Fibroblast of villous mesenchyme (primary cell): ENCODE measurements at regions not wholly inside any gene's neighbourhood (a gene's known extent, or its start where the extent isn't known, plus 50 kb on each side); places are given as distances from the start of the nearest gene placed in this dataset.

Experiments
- DNase-seq: peaks from one replicate; pipeline ENCODE4 v3.0.0-alpha.2; 2010; ENCODE audit warnings: low read depth
- H3K4me3 ChIP-seq: 2 replicates; pipeline ENCODE4 v1.5.1; 2011; ENCODE audit warnings: low read depth, mild to moderate bottlenecking, low read length
- TF ChIP-seq, protein P1 (sequence below): IDR thresholded peaks from 2 replicates; pipeline ENCODE4 v1.5.1; 2012; ENCODE audit warnings: low read depth, mild to moderate bottlenecking, low read length; ENCODE audit not compliant: insufficient read depth

- DNase-seq: no peak
- TF ChIP-seq, protein P1, sequence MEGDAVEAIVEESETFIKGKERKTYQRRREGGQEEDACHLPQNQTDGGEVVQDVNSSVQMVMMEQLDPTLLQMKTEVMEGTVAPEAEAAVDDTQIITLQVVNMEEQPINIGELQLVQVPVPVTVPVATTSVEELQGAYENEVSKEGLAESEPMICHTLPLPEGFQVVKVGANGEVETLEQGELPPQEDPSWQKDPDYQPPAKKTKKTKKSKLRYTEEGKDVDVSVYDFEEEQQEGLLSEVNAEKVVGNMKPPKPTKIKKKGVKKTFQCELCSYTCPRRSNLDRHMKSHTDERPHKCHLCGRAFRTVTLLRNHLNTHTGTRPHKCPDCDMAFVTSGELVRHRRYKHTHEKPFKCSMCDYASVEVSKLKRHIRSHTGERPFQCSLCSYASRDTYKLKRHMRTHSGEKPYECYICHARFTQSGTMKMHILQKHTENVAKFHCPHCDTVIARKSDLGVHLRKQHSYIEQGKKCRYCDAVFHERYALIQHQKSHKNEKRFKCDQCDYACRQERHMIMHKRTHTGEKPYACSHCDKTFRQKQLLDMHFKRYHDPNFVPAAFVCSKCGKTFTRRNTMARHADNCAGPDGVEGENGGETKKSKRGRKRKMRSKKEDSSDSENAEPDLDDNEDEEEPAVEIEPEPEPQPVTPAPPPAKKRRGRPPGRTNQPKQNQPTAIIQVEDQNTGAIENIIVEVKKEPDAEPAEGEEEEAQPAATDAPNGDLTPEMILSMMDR: no peak
- no peak overlapping the region for H3K4me3 ChIP-seq
Observed at GRCh38 chr14:98408024-98408555, 863.9 kb downstream of the BCL11B start.

DNA sequence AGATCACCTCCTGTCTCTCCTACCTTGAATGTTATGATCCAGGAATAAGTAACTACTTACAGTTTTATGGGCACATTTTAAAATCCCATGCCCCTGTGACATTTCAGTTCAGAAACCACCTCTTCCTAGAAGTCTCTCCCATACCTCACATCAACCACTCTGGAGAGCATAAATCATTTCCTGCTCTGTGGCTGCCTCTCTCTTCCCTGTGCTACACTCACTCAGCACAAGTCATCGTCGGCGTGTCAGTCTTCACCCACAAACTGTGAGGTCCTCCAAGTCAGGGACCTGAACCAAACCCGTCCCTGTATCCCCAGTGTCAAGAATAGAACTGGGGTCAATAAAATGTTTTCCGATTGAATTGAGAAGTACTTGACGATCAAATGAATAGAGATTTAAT, 863.3 kb downstream of the BCL11B start:
- no peak for DNase-seq
- H3K4me3 ChIP-seq: no peak overlapping the region
- TF ChIP-seq, protein P1: no peak

- TF ChIP-seq, protein P1: no peak
- no peak for DNase-seq
- H3K4me3 ChIP-seq: no peak overlapping the region
Observed at GRCh38 chr14:98411154-98411553, 860.8 kb downstream of the BCL11B start.

DNA sequence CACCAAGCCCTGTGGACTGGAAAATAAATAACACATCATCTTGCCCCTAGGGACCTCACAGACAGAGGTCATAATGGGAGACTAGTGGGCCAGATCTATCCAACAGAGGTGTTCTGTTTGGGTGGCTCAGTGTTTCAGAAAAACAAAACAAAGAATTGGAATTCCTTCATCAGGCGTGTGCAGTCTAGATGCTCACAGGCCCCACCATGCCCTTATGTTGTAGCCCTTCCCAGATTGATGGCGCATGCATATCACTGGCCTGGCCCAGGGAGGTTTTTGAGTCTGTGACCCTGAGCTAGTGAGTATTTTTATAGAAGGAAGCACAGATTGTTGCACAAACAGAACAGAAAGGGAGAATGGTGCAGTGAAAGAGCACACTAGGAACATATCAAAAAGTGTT, 859.6 kb downstream of the BCL11B start:
- DNase-seq: no peak
- TF ChIP-seq, protein P1: no peak
- H3K4me3 ChIP-seq: no peak overlapping the region

- H3K4me3 ChIP-seq: no peak overlapping the region
- no peak for DNase-seq
- TF ChIP-seq, protein P1: no peak
Observed at GRCh38 chr14:98415766-98416165, 856.2 kb downstream of the BCL11B start.

DNA sequence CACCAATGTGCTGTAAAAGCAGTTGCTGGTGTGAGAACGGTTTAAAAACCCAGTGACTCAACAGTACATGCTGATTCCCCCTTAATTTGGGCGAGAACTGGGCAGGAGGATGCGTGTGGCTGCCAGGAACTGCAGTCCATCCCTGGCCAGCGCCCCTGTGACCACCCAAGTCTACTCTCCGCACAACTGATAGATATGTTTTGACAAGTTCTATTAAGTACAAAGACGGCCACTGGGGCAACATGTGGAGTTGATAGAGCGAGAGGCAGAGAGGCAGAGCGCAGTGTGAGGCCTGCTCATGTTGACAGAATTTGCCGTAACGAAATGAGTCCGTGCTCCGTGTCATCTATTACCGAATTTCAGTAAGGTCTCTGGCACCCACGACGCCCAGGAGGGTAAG, 855.0 kb downstream of the BCL11B start:
- TF ChIP-seq, protein P1: no peak
- no peak for DNase-seq
- H3K4me3 ChIP-seq: no peak overlapping the region

DNA sequence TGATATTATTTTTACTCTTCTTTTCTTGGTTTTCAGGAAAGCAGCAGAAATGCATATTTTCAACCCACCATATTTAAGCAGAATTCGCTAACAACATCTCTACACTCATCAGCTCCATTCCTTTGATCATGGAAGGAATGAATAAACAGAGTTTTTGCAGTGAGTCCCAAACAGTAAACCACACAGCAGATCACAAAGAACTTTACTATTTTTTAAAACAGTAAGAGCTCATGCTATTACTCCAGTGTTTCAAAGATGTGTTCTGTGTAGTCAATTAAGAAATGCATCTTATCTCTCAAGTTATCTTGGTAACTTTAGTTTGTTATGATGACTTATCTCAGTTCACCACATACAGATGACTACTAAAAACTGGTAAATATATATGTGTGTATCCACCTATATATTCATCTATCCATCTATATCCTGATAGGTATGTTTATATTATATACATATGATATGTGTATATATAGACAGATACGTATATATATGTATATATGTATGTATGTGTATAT, 843.5 kb downstream of the BCL11B start:
- no peak overlapping the region for H3K4me3 ChIP-seq
- TF ChIP-seq, protein P1: no peak
- no peak for DNase-seq
